T-helper 2 cell (primary cell): ENCODE measurements at regions not wholly inside any gene's neighbourhood (a gene's known extent, or its start where the extent isn't known, plus 50 kb on each side); places are given as distances from the start of the nearest gene placed in this dataset.

Experiments
- DNase-seq, 5 experiments: peaks; one replicate each; pipeline versions ENCODE4 v3.0.0 to v3.0.0-alpha.2; 2012 to 2022

DNA sequence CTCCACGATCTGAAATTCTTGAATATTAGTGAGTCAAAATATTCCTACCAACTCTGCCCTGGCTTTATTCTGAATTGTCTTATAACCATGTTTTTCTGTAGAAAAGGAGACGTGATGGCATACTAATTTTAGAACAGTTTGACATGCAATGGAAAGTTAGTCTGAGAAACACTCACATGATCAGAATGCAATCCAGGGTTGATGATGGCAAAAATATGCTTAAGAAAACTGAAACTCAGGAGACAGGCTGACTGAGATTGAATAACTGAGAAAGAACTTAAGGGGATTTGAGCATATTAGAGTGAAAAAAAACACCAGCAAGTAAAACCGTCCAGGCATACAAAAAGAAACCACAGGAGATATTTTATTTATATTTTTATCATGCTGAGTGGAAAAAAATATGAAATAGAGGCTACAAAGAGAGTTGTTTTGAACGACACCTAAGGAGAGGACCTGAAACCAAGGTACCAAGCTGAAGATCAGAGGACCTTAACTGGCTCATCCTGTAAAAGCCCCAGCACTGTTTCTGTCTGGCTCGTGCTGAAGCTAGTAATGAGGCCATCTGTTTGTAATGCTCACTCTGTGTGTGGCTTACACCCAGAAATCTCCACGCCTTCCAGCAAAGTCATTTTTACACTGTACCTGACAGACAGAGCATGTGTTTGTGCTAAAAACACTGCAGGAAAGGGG, 437.2 kb upstream of the PKDCC start:
- DNase-seq: no peak

DNA sequence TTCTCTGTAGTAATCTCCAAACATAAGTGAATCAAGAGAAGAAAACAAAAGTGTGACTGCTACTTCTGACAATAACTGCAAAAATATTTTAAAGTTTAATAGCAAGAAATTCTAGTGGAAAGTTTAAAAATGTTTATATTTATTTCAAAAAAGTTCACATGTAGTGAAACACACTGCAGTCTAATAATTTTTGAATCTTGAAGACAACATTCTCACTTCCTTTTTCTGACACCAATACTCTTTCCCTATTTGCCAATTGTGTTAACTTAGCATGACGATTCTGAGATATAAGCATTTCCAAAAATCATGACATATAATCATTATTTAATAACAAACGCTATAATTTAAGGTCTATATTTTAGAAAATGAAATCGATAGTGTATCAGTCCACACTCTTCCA, 429.1 kb upstream of the PKDCC start:
- no peak for DNase-seq

DNA sequence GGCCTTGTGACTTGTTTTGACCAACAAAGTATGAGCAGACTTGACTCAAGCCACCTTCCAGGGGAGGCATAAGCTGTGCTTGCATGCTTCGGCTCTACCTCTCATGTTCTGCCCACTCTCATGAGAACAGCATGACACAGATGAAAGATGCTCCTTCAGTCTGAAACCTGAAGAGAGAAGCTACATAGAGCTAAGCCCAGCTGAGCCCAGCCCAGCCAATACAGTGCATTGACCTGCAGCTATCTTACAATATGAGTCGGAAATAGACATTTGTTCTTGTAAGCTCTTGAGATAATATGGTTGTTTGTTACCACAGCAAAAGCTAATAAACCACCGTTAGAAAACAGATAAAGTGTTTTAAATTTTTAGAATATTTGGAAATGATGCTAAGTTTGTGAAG, 426.7 kb upstream of the PKDCC start:
- no peak for DNase-seq

DNA sequence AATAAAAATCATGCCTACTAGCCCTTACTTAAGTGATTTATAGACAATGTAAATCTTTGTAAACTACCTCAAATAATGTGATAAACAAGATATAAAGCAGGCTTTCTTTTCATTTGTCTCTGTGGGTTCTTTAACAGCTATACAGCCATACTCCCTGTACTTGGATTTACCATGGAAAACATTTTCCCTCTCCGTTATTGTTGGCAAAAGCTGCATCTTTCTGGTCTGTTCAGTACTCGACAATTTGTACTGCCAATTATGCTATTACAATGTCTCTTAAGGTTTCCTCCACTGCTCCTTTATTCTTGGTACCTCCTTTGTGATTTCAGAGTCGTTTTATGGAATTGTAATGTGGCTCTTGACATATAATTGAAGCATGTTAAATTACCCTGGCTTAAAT, 426.3 kb upstream of the PKDCC start:
- no peak for DNase-seq

DNA sequence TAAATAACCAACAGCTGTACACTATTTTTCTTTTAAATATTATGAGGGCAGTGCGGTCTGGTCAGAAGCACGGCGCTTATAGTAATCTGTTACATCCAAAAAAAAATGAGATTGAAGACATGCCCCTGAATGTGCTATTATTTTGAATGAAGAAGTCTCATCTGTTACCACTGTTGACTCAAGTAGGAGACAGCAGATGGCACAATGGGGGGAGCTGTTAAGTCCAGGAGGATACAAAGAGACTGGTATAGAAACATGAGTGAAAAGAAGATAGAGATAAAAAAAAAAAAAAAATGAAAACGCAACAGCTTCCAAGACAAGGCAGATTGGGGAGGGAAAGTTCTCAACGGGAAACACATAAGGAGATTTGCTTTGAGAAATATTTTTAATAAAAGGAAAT, 425.5 kb upstream of the PKDCC start:
- no peak for DNase-seq

DNA sequence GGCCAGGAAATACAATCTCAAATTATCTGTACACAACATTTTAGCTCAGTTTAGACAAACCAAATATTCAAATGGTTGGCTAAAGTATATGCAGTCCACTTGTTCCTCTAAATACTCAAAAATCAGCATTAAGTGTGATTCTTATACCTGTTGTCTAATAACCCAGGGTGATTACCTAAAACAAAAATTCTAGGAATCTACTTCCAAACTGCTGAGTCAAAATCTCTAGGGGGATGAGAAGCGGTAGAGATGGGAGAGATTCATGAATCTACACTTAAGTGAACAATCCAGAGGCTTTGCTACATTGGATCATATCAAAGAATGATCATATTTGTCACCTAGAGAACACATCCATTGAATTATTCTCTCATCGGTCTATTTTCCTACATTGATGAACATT, 420.9 kb upstream of the PKDCC start:
- no peak for DNase-seq

DNA sequence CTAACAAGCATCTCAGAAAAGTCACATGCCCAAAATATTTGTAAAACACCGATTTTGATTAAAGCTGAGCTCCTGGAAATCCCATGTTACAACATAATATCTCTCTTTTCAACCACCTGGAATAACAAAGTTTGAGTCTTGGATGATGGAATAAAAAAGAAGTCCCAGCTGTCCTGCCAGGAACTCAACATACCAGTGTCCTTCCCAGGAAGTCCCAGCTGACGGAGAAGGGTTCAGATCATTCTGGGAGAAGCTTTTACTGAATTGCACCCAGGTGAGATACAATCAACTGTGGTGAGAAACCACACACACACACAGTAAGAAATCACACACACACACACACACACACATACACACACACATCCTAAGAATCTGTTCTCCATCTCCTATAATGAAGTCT, 413.1 kb upstream of the PKDCC start:
- peak in 1 of 5 experiments; percentile 24 for DNase-seq

DNA sequence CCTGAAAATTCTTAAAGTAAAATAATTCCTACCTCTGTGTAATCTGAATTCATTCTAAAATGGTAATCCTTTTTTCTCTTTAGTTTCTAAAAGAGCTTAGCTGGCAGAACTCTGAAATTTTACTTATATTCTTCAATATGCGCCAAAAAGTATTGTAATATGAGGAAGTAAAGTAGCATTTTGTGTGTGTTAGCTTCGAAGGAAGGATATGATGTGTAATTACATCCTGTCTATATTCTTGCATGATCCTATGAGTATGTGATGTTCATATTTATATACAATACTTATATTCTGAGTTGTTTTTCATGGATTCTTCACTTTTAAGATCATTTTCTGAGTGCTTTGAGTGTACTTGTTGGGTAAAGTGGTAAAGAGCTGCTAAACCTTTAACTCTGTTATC, 402.9 kb upstream of the PKDCC start:
- no peak for DNase-seq

DNA sequence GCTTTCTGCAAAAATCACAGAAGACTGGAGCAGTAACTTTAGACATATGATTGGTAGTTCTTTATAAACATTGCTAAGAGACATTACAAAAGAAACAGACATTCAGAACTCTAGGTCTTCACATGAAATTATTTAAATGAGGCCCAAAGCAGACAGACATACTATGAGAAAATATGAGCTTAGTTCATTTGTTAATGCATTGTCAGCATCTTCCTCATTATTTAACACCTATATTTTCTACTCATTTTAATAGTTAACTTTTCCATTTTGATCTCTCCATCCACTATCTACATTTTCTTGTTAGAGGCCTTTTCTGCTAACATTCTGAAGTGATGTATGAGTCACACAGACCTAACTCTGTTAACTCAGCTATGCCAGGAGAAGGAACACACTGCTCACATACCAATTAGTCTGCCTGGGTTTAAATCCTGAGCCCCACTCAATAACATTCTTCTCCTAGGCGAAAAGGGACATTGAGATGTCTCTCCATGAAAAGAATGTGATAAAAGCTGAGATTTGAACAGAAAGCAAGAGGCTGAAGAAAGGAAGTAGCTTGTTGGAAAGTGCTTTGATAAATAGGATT, 400.3 kb upstream of the PKDCC start:
- DNase-seq: no peak

DNA sequence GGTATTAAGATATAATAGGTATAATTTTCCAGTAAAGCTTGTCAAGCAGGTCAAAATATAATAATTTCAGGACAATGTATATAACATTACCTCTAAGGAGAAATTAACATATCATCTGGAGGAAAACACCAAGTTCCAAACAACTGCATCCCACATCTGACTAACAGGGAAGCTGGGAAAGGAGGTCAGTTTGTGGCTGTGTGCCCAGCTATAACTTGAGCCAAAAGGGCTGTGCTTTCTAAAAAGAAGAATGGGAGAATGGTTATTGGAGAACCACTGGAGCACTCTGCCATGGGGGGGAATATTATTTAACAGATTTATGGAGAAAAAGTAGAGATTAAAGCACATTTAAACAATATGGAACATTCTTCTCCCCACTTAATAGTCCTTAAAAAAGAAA, 390.6 kb upstream of the PKDCC start:
- no peak for DNase-seq

DNA sequence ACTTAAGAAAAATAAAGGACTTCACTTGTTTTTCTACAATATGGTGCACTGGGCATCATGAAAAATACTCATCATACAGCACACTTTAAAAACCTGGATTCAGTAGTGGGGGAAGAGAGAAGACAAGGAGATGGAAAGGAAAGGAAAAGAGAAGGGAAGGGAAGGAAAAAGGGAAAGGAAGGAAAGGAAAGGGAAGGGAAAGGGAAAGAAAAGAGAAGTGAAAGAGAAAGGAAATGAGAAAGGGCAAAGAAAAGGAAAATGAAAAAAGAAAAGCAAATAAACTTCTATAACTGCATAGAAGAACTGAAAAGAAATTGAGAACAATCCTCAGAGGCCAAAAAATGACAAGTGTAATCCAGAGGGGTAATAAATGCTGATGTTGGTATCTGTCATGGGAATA, 388.1 kb upstream of the PKDCC start:
- DNase-seq: no peak

DNA sequence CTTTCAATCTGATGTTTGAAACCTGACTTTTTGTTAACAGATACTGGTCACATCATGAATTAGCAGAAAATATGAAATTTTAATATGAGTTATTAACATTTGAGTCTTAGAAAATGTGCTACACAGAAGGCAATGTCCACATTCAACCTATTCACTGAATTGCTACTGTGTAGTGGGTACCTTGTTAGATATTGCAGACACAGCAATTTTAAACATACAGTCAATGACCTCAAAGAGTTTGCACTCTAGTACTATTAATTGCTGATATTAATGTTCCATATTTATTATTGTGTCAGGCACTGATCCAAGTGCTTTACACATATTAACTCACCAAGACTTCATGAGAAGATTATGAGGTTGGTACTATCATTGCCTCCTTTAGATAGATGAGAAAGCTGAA, 385.4 kb upstream of the PKDCC start:
- no peak for DNase-seq

DNA sequence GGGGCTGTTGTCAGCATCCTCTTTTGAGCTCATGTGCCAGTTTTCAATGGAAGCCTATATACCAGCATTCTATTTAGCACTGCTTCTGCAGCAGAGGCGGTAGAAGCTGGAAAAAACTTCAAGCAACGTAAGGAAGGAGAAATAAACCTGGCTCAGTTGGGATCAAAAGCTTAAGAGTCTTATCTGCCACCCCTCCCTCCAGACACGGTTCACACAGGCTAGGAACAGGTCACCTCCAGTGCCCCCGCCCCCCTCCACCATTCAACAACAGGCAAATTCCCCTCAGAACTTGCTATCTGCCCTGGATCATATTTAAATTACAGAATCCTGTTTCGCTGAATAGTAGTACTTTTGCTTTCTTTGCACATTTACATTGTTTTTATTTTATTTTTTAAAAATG, 384.8 kb upstream of the PKDCC start:
- no peak for DNase-seq

DNA sequence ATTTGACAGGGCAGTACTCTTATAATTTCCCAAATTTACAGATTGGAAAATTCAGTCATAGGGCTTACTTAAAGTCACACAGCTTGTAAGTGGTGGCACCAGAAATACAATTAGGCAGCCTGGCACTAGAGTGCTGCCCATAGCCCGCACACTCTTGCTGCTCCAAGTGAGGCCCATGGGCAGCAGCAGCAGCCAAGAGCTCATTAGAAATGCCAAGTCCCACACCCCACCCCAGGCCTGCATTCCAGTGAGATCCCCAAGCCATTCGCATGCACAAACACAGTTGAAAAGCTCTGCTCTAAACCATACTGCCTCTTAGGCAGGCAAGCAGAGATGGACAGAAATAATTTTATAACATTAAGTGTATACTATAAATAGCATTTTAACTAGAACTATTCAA, 379.3 kb upstream of the PKDCC start:
- no peak for DNase-seq

DNA sequence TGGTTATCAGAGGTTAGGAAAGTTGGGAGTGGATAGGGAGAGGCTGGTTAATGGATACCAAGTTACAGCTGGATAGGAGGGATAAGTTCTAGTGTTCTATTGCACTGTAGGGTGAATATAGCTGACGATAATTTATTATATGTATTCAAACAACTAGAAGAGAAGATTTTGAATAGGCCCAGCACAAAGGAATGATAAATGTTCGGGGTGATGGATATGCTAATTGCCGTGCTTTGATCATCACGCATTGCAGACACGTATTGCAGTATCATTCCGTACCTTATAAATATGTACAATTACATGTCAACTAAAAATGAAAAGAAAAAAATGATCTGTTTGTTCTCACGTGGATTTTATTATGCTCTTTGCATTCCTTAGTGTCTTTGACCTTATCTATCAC, 369.2 kb upstream of the PKDCC start:
- DNase-seq: no peak

DNA sequence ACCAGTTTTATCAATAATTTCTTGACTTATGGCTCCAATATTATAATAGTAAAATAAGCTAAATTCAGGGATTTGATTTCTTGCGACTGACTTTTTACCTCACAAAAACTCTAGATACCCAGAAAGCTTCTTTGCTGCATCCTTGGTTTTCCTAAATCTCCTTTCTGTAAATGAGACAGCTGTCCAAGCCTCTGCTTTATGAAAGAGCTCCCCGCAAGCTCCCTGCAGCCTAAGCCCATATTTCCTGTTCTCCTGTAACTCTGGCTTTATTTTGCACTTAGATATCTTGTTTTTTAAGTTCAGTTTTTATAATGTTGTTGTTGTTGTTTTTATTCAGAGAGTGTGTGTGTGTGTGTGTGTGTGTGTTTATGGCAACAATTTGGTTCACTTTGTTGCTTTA, 361.7 kb upstream of the PKDCC start:
- no peak for DNase-seq

DNA sequence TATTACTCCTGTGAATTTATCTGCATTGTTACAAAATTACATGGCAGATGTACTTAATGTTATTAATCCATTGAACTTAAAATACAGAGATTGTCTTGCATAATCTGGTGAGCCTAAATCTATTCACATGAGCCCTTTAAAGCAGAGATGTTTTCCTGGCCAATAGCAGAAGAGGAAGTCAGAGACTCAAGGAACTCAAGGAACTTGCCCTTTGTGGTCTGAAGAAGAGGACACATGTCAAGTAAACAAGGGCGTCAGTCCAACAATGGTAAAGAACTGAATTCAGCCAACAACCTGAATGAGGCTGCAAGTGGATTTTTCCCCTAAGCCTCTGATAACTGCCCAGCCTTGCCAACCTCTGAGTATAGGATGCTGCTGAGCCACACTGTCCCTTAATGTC, 356.3 kb upstream of the PKDCC start:
- no peak for DNase-seq

DNA sequence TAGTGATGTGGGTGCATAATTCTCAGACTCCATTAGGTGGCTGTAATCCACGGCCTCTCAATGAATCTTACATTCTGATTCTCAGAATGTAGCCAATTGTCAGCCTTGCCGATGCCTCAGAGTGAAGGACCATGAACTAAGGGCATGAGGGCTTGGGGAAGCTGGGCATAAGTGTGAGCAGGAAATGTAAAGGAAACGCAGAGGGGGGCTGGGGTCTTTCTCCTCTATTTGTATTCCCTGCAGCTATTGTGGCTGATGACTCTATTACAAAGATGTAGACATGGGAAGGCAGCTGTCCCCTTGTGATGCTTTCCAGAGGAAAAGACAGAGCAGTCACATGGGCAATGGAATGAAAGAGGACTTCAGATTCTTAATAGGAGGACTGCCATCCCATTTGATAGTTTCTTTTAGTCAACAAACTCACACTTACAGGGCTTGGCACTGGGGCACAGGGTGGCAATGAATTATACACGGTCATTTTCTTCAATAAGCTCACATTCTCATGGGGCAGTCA, 353.2 kb upstream of the PKDCC start:
- no peak for DNase-seq

DNA sequence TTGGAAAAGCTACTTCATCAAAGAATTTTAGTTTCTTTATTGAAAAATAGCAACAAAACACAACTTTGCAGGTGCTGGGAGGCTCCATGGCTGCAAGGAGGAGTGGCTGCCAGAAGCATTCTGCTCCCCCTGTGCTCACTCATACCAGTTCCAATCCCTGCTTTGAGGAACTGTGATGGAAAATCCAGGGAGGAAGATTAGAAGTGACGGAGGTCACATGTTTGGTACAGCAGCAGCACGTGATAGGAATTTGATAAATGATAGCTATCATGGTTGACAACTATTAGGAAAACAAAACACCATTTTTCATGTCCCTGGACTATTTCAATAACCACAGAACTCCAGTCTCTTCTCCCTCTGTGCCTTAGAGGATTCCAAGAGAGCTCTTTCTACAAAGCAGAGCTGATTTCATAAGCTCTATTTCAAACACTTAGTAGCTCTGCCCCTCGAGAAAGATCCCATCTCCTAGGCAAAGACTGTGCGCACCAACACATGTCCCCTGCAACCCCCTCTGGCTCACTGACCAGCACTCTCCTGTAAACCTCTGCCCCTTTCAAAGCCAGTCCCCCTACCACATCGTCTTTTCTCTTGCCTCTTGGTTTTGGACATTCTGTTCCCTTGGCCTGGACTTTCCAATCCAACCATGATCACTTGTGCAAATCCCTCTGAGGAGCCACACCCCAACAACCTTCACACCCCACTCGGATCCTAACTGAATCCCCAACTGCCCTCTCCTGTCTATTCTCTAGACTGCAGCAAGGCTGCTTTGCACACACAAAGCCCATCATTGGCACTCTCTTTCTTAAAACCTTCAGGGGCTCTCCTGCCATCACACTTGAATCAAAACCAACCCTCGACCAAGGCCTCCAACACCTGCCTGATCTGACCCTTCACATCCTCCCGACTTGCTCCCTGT, 352.4 kb upstream of the PKDCC start:
- DNase-seq: no peak

DNA sequence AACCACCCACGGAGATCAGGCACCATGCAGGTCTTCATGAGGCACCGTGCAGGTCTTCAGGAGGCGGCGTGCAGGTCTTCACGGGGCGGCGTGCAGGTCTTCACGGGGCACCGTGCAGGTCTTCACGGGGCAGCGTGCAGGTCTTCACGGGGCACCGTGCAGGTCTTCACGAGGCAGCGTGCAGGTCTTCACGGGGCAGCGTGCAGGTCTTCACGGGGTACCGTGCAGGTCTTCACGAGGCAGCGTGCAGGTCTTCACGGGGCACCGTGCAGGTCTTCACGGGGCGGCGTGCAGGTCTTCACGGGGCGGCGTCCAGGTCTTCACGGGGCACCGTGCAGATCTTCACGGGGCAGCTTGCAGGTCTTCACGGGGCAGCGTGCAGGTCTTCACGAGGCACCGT, 350.4 kb upstream of the PKDCC start:
- DNase-seq: no peak

DNA sequence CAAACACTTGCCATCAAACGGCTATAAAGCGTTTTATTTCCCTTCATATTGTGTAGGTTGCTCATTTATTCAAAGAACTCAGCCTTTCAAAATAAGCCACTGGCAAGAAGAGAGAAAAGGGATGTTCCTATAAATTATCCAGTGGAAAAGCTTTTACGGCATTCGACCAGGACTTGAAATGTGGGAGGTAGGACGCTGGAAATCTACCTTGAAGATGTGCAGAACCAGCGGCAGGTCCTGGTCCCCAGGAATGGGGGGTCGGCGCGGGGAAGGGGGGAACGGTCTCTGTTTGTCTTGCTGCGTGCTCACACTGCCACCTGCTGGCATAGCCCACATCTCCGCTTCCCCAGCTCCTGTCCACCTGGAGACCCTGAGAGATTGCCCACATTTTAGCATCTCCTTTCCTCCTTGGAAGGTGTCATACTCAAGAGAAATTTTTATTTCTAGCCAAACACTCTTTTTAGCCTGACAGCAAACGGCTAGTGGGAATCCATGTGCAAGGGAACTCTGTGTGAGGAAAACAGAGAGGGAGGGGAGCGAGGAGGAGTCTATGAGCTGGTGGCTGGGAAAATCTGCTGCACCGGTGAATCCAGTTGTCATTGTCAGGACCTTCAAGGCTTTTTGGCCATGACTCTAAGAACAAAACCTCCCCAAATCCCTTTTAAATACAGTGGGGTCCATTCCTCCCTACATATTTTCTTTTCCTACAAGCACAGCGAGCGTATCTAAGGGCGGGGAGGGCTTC, 349.0 kb upstream of the PKDCC start:
- DNase-seq: peak in 1 of 5 experiments; percentile 4

DNA sequence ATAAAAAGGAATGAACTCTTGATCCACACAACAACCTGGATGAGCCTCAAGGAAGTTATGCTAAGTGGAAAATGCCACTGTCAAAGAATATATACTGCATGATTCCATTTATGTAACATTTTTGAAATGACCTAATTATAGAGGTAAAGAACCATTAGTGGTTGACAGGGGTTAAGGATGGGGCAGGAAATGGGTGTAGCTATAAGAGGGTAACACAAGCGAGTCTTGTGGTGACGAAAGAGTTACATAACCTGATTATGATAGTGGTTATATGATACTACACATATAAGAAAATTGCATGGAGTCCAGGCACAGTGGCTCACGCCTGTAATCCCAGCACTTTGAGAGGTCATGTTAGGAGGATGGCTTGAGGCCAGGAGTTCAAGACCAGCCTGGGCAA, 346.6 kb upstream of the PKDCC start:
- no peak for DNase-seq

DNA sequence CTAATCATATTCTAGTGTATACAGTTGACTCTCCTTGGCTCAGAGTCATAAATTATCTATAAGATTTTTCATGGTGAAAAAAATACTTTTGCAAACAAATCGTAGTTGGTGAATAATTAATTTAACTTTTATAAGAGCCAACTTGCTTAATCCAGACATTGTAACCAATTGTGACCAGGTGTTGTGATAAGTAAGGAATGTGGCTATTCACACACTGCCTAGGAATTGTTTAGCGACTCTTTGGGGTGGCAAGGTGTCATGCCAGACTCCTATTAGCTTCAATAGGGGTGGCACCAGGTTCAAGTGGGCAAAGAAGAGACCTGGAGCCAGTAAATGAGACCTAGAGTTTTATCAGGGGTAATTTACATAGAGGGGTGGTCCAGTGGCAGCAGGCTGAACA, 344.7 kb upstream of the PKDCC start:
- DNase-seq: no peak
